Adrenal gland (tissue), 9 donors: ENCODE measurements at regions not wholly inside any gene's neighbourhood (a gene's known extent, or its start where the extent isn't known, plus 50 kb on each side); places are given as distances from the start of the nearest gene placed in this dataset.
A peak's percentile ranks its signal among the peaks of the same experiment; 100 is the strongest.
"Not testable (repeated sequence)": the region's sequence is repeated elsewhere in the genome, so short reads cannot be mapped to it uniquely, and the experiment has no call there.

ENCODE experiments used
- DNase-seq, 7 donors: peaks; one replicate each; pipeline ENCODE4 v3.0.0-alpha.2; 2019 to 2020
- H3K27ac ChIP-seq, 5 donors: fragments of 200-600 bp; sonication (generic) in 4 of 5; 1 replicate in 3 of 5; 2 replicates in 2 of 5; pipeline versions ENCODE4 v1.5.1 to v1.8.0; 2016 to 2020; ENCODE audit warnings: mild to moderate bottlenecking in 1 of 5
- H3K27me3 ChIP-seq: fragments of 200-600 bp; 2 replicates; pipeline ENCODE4 v1.8.0; 2021
- H3K36me3 ChIP-seq, 2 donors: fragments of 200-600 bp; replicated peaks in 1 of 2; 1 replicate in 1 of 2; 2 replicates in 1 of 2; pipeline versions ENCODE4 v1.5.1 to v1.8.0; 2018 to 2022
- H3K4me1 ChIP-seq, 2 donors: fragments of 200-600 bp; replicated peaks in 1 of 2; 1 replicate in 1 of 2; 2 replicates in 1 of 2; pipeline versions ENCODE4 v1.5.1 to v1.8.0; 2018 to 2021
- H3K4me3 ChIP-seq, 4 donors: fragments of 200-600 bp; sonication (generic) in 3 of 4; one replicate each; pipeline ENCODE4 v1.5.1; 2016 to 2018
- H3K9me3 ChIP-seq, 3 donors: fragments of 200-600 bp; sonication (generic) in 1 of 3; replicated peaks in 1 of 3; 1 replicate in 2 of 3; 2 replicates in 1 of 3; pipeline versions ENCODE4 v1.5.1 to v1.8.0; 2016 to 2021
- POLR2A ChIP-seq, 2 donors: fragments of 450-650 bp; IDR thresholded peaks; one replicate each; pipeline ENCODE4 v1.6.1; 2017; ENCODE audit warnings: antibody characterized with exemption in 2 of 2, mild to moderate bottlenecking in 2 of 2, moderate library complexity in 1 of 2
- WGBS, 4 donors: extraction: QIAGEN DNeasy Blood & Tissue Kit in 2 of 4; methylation state at CpG; one replicate each; pipeline versions ENCODE4 v1.1.5 to v1.1.7; 2013 to 2017; 5-methylcytosine and 5-hydroxymethylcytosine counted together
- intact Hi-C, 2 donors: fragments of 100-400 bp; cut with DNase I; formaldehyde crosslinking; loops; one replicate each; pipeline versions ENCODE4 v1.14.1 to v1.15.0; 2022 to 2023
- TF ChIP-seq, protein P1 (sequence below), 6 experiments: fragments of 450-650 bp in 4 of 6; fragments of 200-600 bp in 2 of 6; sonication (generic) in 1 of 6; IDR thresholded peaks; 1 replicate in 5 of 6; 2 replicates in 1 of 6; pipeline versions ENCODE4 v1.5.1 to v1.8.0; 2016 to 2021; ENCODE audit warnings: antibody characterized with exemption in 6 of 6, mild to moderate bottlenecking in 2 of 6, moderate library complexity in 1 of 6
- donor health status: healthy with polysubstance abuse.
- donor health status: Bipolar disorder and iron deficiency.
- donor health status: DM: yes; HTN: yes; CAD: no.
- donor health status: DM: no; HTN: no; CAD: no.
- donor health status: DM: no; HTN: no; CAD: no.

GRCh38 chr15:91435113-91435512 is 335.1 kb downstream of the SV2B start:
- TF ChIP-seq, protein P1, sequence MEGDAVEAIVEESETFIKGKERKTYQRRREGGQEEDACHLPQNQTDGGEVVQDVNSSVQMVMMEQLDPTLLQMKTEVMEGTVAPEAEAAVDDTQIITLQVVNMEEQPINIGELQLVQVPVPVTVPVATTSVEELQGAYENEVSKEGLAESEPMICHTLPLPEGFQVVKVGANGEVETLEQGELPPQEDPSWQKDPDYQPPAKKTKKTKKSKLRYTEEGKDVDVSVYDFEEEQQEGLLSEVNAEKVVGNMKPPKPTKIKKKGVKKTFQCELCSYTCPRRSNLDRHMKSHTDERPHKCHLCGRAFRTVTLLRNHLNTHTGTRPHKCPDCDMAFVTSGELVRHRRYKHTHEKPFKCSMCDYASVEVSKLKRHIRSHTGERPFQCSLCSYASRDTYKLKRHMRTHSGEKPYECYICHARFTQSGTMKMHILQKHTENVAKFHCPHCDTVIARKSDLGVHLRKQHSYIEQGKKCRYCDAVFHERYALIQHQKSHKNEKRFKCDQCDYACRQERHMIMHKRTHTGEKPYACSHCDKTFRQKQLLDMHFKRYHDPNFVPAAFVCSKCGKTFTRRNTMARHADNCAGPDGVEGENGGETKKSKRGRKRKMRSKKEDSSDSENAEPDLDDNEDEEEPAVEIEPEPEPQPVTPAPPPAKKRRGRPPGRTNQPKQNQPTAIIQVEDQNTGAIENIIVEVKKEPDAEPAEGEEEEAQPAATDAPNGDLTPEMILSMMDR (IDR thresholded peaks at IDR 0.05), result no peak
- TF ChIP-seq POLR2A (IDR thresholded peaks at IDR 0.05), result no peak
- H3K27me3 ChIP-seq, result no peaks in the 10 kb centered on the region
- intact Hi-C loops, result no loop called here
- H3K27ac ChIP-seq, result no peak overlapping the region
- no peaks in the 10 kb centered on the region for H3K4me1 ChIP-seq
- H3K4me3 ChIP-seq, result no peak overlapping the region
- DNase-seq, result no peak
- no peaks in the 10 kb centered on the region for H3K36me3 ChIP-seq
- 86 to 91% (median 86%) methylated on average over 2 of the region's 2 CpGs for WGBS, 4 donors
- peaks cover 0 to 5% (median 0%) of the 10 kb centered on the region in 3 donors for H3K9me3 ChIP-seq

DNA sequence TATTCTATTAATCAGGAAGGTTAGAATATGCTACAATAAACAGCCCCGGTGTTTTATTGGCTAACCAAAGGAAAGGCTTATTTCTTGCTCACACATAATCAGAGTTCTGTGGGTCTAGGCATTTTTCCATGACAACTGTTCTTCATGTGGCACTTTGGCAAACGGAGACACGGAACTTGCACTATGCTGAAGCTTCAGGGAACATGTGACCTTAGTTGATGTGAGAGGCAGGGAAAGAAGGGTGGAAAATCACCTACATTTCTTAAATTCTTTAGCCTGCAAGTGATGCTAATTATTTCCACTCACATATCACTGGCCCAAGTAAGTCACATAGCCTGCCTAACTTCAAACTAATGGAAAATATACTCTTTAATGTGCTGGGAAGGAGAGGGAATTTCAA is 344.6 kb downstream of the SV2B start:
- WGBS, 4 donors, result 89 to 96% (median 91%) methylated on average over 3 of the region's 3 CpGs
- no peak for DNase-seq

GRCh38 chr15:91445695-91446228 is 345.7 kb downstream of the SV2B start:
- intact Hi-C loops, result no loop called here
- WGBS, 4 donors, result 39 to 49% (median 43%) methylated on average over 3 of the region's 3 CpGs
- TF ChIP-seq POLR2A (IDR thresholded peaks at IDR 0.05), result no peak
- TF ChIP-seq, protein P1 (IDR thresholded peaks at IDR 0.05), result no peak

More for the DNA sequence above, 344.6 kb downstream of the SV2B start:
- Histone ChIP-seq H3K27ac (no peak overlapping the region), H3K9me3 (peaks cover 0 to 3% (median 0%) of the 10 kb centered on the region in 3 donors), H3K4me3 (no peak overlapping the region), H3K27me3 (no peaks in the 10 kb centered on the region), H3K4me1 (no peaks in the 10 kb centered on the region), H3K36me3 (no peaks in the 10 kb centered on the region)
- intact Hi-C loops, result no loop called here
- no peak for TF ChIP-seq POLR2A (IDR thresholded peaks at IDR 0.05)
- TF ChIP-seq, protein P1 (IDR thresholded peaks at IDR 0.05), result no peak

DNA sequence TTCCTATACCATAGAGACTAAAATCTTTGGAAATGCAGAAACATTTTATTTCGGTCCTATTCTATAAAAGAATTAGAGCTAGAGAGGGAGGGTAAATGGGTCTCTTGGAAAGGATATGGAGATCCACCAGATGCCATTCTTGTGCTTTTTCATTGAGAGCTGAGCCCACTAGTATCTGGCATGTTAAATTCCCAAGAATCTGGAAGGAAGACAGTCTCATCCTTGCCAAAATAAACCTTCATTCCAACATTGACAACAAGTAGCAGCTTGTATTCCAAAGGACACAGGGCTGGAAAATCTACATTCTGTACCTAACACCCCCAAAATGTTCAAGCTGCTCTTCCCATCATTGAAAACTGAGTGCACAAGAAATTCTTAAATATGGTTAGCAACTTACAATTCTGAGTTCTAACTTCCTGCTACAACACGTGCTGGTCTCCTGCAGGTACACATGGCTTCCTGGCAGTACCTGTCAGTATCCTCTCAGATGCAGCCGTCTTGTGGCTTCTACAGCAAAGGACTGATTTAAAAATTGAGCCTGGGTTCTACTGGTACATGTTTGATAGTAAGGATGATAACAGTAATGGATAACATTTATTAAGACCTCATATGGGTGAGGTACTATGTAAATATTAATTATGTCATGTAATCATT is 348.1 kb downstream of the SV2B start:
- DNase-seq, result no peak
- no peaks in the 10 kb centered on the region for H3K36me3 ChIP-seq
- no peaks in the 10 kb centered on the region for H3K27me3 ChIP-seq
- H3K4me3 ChIP-seq, result no peak overlapping the region
- no peak overlapping the region for H3K27ac ChIP-seq
- no peaks in the 10 kb centered on the region for H3K9me3 ChIP-seq
- no peaks in the 10 kb centered on the region for H3K4me1 ChIP-seq
- WGBS, 4 donors, result 71 to 78% (median 76%) methylated on average over 3 of the region's 3 CpGs
- TF ChIP-seq, protein P1 (IDR thresholded peaks at IDR 0.05), result no peak
- TF ChIP-seq POLR2A (IDR thresholded peaks at IDR 0.05), result no peak
- intact Hi-C loops, result no loop called here

More at GRCh38 chr15:91445695-91446228, 345.7 kb downstream of the SV2B start:
- Histone ChIP-seq H3K4me1 (no peaks in the 10 kb centered on the region), H3K27me3 (no peaks in the 10 kb centered on the region), H3K27ac (no peak overlapping the region), H3K36me3 (no peaks in the 10 kb centered on the region), H3K4me3 (no peak overlapping the region), H3K9me3 (peaks cover 0 to 3% (median 0%) of the 10 kb centered on the region in 3 donors)
- peak in 2 of 7 donors; percentile 13 to 22 for DNase-seq

- H3K4me3 ChIP-seq, DNase-seq, H3K4me1 ChIP-seq, H3K27ac ChIP-seq, H3K36me3 ChIP-seq, H3K27me3 ChIP-seq, intact Hi-C loops, H3K9me3 ChIP-seq: not testable (repeated sequence)
- WGBS, 4 donors, result 61 to 74% (median 65%) methylated on average over 3 of the region's 3 CpGs
These were observed 353.3 kb downstream of the SV2B start for GRCh38 chr15:91453376-91453775.
